ENCODE measurements at regions not wholly inside any gene's neighbourhood (a gene's known extent, or its start where the extent isn't known, plus 50 kb on each side); places are given as distances from the start of the nearest gene placed in this dataset.

GRCh38 chr1:166273618-166274017 is 106.8 kb upstream of the FAM78B start:
- intact Hi-C loops (cut with DNase I): no loop called here
- Histone ChIP-seq H3K27me3 (no peaks in the 10 kb centered on the region), H3K9me3 (no peaks in the 10 kb centered on the region), H3K27ac (no peak overlapping the region), H3K36me3 (no peaks in the 10 kb centered on the region), H3K4me1 (no peaks in the 10 kb centered on the region), H3K4me3 (no peak overlapping the region)
- ATAC-seq (no peak), DNase-seq (no peak)
- TF ChIP-seq CTCF (IDR thresholded peaks at IDR 0.05): no peak

GRCh38 chr1:166282391-166283137 is 115.8 kb upstream of the FAM78B start:
- no peak for DNase-seq
- Histone ChIP-seq H3K27ac (no peak overlapping the region), H3K4me1 (no peaks in the 10 kb centered on the region), H3K36me3 (no peaks in the 10 kb centered on the region), H3K9me3 (no peaks in the 10 kb centered on the region), H3K4me3 (no peak overlapping the region), H3K27me3 (no peaks in the 10 kb centered on the region)
- intact Hi-C loops (cut with DNase I): no loop called here
- no peak for TF ChIP-seq CTCF (IDR thresholded peaks at IDR 0.05)
- ATAC-seq: no peak

GRCh38 chr1:166283190-166283589 is 116.4 kb upstream of the FAM78B start:
- Histone ChIP-seq H3K27me3 (no peaks in the 10 kb centered on the region), H3K4me1 (no peaks in the 10 kb centered on the region), H3K4me3 (no peak overlapping the region), H3K36me3 (no peaks in the 10 kb centered on the region), H3K9me3 (no peaks in the 10 kb centered on the region), H3K27ac (no peak overlapping the region)
- intact Hi-C loops (cut with DNase I): no loop called here
- TF ChIP-seq CTCF (IDR thresholded peaks at IDR 0.05): no peak
- no peak for DNase-seq
- no peak for ATAC-seq

- Histone ChIP-seq H3K27me3 (no peaks in the 10 kb centered on the region), H3K27ac (no peak overlapping the region), H3K4me3 (no peak overlapping the region), H3K4me1 (no peaks in the 10 kb centered on the region), H3K9me3 (no peaks in the 10 kb centered on the region), H3K36me3 (no peaks in the 10 kb centered on the region)
- intact Hi-C loops (cut with DNase I): no loop called here
- no peak for TF ChIP-seq CTCF (IDR thresholded peaks at IDR 0.05)
- DNase-seq (no peak), ATAC-seq (no peak)
These were observed 116.8 kb upstream of the FAM78B start for GRCh38 chr1:166283600-166283999.

- intact Hi-C loops (cut with DNase I): no loop called here
- H3K27ac ChIP-seq: no peak overlapping the region
- no peaks in the 10 kb centered on the region for H3K9me3 ChIP-seq
- H3K36me3 ChIP-seq: no peaks in the 10 kb centered on the region
- DNase-seq (no peak), ATAC-seq (no peak)
- H3K27me3 ChIP-seq: no peaks in the 10 kb centered on the region
- TF ChIP-seq CTCF (IDR thresholded peaks at IDR 0.05): no peak
- H3K4me3 ChIP-seq: no peak overlapping the region
- H3K4me1 ChIP-seq: no peaks in the 10 kb centered on the region
These were observed 122.7 kb upstream of the FAM78B start for GRCh38 chr1:166289309-166290050.
